OCI-LY7 (cell line): ENCODE measurements at regions not wholly inside any gene's neighbourhood (a gene's known extent, or its start where the extent isn't known, plus 50 kb on each side); places are given as distances from the start of the nearest gene placed in this dataset.

Experiments used
- BruUV-seq: library from RNA; stranded (reverse); fragments of 400-500 nt; replicated peaks from 2 replicates; lab custom pipeline; 2021; lab: Mats Ljungman, UMichigan
- CTCF ChIA-PET: fragments of 300-600 bp; sonication (Branson Sonifier 250); formaldehyde crosslinking; loops from one replicate; lab custom pipeline; 2022; ENCODE audit warnings: antibody characterized with exemption; ENCODE audit not compliant: unreplicated experiment; lab: Charles Lee
- POLR2A ChIA-PET: fragments of 300-600 bp; sonication (Branson Sonifier 250); formaldehyde crosslinking; loops from one replicate; lab custom pipeline; 2022; ENCODE audit warnings: antibody characterized with exemption; lab: Charles Lee
- DNase-seq: peaks from one replicate; pipeline ENCODE4 v3.0.0-alpha.2; 2015; ENCODE audit warnings: low spot score
- H2AFZ ChIP-seq: fragments of 200-600 bp; sonication (generic), shearing (Covaris generic); 2 replicates; pipeline ENCODE4 v1.6.1; 2014; ENCODE audit warnings: mild to moderate bottlenecking, antibody characterized with exemption, low read length, moderate library complexity
- H3K27ac ChIP-seq: fragments of 200-600 bp; sonication (generic); 2 replicates; pipeline ENCODE4 v1.5.1; 2014; ENCODE audit warnings: mixed run types, low read depth, mild to moderate bottlenecking, moderate library complexity, low read length, inconsistent platforms; ENCODE audit not compliant: poor library complexity, severe bottlenecking
- H3K36me3 ChIP-seq: fragments of 200-600 bp; sonication (generic); 2 replicates; pipeline ENCODE4 v1.6.1; 2014; ENCODE audit warnings: mild to moderate bottlenecking, antibody characterized with exemption, low read length, moderate library complexity, mixed read lengths; ENCODE audit not compliant: insufficient read depth
- H3K4me1 ChIP-seq: fragments of 200-600 bp; sonication (generic); 2 replicates; pipeline ENCODE4 v1.5.1; 2014; ENCODE audit warnings: mild to moderate bottlenecking, low read length; ENCODE audit not compliant: insufficient read depth, poor library complexity, severe bottlenecking
- H3K4me2 ChIP-seq: fragments of 200-600 bp; sonication (generic); 2 replicates; pipeline ENCODE4 v1.6.1; 2014; ENCODE audit warnings: mild to moderate bottlenecking, low read length
- H3K4me3 ChIP-seq: fragments of 200-600 bp; sonication (generic); 2 replicates; pipeline ENCODE4 v1.5.1; 2014; ENCODE audit warnings: mild to moderate bottlenecking, low read depth, low read length; ENCODE audit not compliant: poor library complexity, severe bottlenecking
- H3K79me2 ChIP-seq: fragments of 200-600 bp; sonication (generic); 2 replicates; pipeline ENCODE4 v1.6.1; 2016; ENCODE audit warnings: low read depth, mild to moderate bottlenecking, low read length, moderate library complexity, mixed read lengths; ENCODE audit not compliant: insufficient read depth
- H3K9me2 ChIP-seq: fragments of 200-600 bp; sonication (generic); 2 replicates; pipeline ENCODE4 v1.6.1; 2016; ENCODE audit warnings: mild to moderate bottlenecking, low read length, mixed read lengths; ENCODE audit not compliant: insufficient read depth
- H3K9me3 ChIP-seq: fragments of 200-600 bp; sonication (generic); 2 replicates; pipeline ENCODE4 v1.6.1; 2014; ENCODE audit warnings: mild to moderate bottlenecking, mixed run types, low read length, mixed read lengths
- H4K20me1 ChIP-seq: fragments of 200-600 bp; sonication (generic); 2 replicates; pipeline ENCODE4 v1.6.1; 2014; ENCODE audit warnings: mild to moderate bottlenecking, antibody characterized with exemption, low read length, moderate library complexity, mixed read lengths; ENCODE audit not compliant: insufficient read depth
- CTCF ChIP-seq: fragments of 200-600 bp; sonication (generic); conservative IDR thresholded peaks from 2 replicates; pipeline ENCODE4 v1.5.1; 2014; ENCODE audit warnings: mild to moderate bottlenecking, antibody characterized with exemption, low read length, moderate library complexity, mixed read lengths
- EZH2phosphoT487 ChIP-seq: fragments of 200-600 bp; sonication (generic); IDR thresholded peaks from 2 replicates; pipeline ENCODE4 v1.6.1; 2018; ENCODE audit warnings: low read depth, borderline replicate concordance, mild to moderate bottlenecking, mixed run types, antibody characterized with exemption, low read length, moderate library complexity, mixed read lengths
- intact Hi-C: fragments of 100-400 bp; cut with micrococcal nuclease; formaldehyde crosslinking; loops from one replicate; pipeline ENCODE4 v1.10.0; 2022; ENCODE audit not compliant: unreplicated experiment

- Histone ChIP-seq H4K20me1 (no peaks in the 10 kb centered on the region), H3K27ac (no peak overlapping the region), H3K9me3 (no peaks in the 10 kb centered on the region), H3K4me1 (no peaks in the 10 kb centered on the region), H3K36me3 (no peaks in the 10 kb centered on the region), H3K9me2 (no peaks in the 10 kb centered on the region), H2AFZ (no peak overlapping the region), H3K4me3 (no peak overlapping the region), H3K4me2 (no peak overlapping the region), H3K79me2 (no peaks in the 10 kb centered on the region)
- intact Hi-C loops = no loop called here
- CTCF ChIA-PET = no interaction called here
- DNase-seq = no peak
- POLR2A ChIA-PET = no interaction called here
- TF ChIP-seq EZH2phosphoT487 (no peak), CTCF (no peak)
- no TSS peak for BruUV-seq
Observed at GRCh38 chr6:133055441-133055966, 185.7 kb upstream of the EYA4 start.

- Histone ChIP-seq H3K79me2 (no peaks in the 10 kb centered on the region), H3K4me1 (no peaks in the 10 kb centered on the region), H3K9me2 (no peaks in the 10 kb centered on the region), H2AFZ (no peak overlapping the region), H3K27ac (no peak overlapping the region), H3K4me2 (no peak overlapping the region), H3K9me3 (no peaks in the 10 kb centered on the region), H3K36me3 (no peaks in the 10 kb centered on the region), H3K4me3 (no peak overlapping the region), H4K20me1 (no peaks in the 10 kb centered on the region)
- TF ChIP-seq CTCF (no peak), EZH2phosphoT487 (no peak)
- no peak for DNase-seq
- intact Hi-C loops = no loop called here
- ChIA-PET CTCF (no interaction called here), POLR2A (no interaction called here)
- no TSS peak for BruUV-seq
Observed at GRCh38 chr6:133057352-133057751, 183.8 kb upstream of the EYA4 start.

- no peak overlapping the region for H2AFZ ChIP-seq
- no peaks in the 10 kb centered on the region for H3K4me1 ChIP-seq
- ChIA-PET CTCF (no interaction called here), POLR2A (interaction anchor here (0.6 kb wide), 1 partner anchor 1164 kb away, joined by 3 read pairs; no protein-coding TSS in a partner anchor)
- H3K79me2 ChIP-seq = no peaks in the 10 kb centered on the region
- H3K36me3 ChIP-seq = no peaks in the 10 kb centered on the region
- TF ChIP-seq EZH2phosphoT487 (no peak), CTCF (no peak)
- H4K20me1 ChIP-seq = no peaks in the 10 kb centered on the region
- H3K4me3 ChIP-seq = no peak overlapping the region
- DNase-seq = no peak
- no peaks in the 10 kb centered on the region for H3K9me2 ChIP-seq
- no peak overlapping the region for H3K4me2 ChIP-seq
- no peak overlapping the region for H3K27ac ChIP-seq
- intact Hi-C loops = no loop called here
- BruUV-seq = no TSS peak
- no peaks in the 10 kb centered on the region for H3K9me3 ChIP-seq
Observed at GRCh38 chr6:133062077-133062476, 179.1 kb upstream of the EYA4 start.
